Tibial nerve (tissue), 4 donors: ENCODE measurements at regions not wholly inside any gene's neighbourhood (a gene's known extent, or its start where the extent isn't known, plus 50 kb on each side); places are given as distances from the start of the nearest gene placed in this dataset.

Experiments used
- CTCF ChIP-seq, 5 experiments: fragments of 200-600 bp in 3 of 5; fragments of 450-650 bp in 2 of 5; sonication (generic) in 3 of 5; IDR thresholded peaks; one replicate each; pipeline ENCODE4 v1.5.1; 2016 to 2019; ENCODE audit warnings: antibody characterized with exemption in 5 of 5, mild to moderate bottlenecking in 3 of 5, moderate library complexity in 2 of 5
- EP300 ChIP-seq, 2 donors: sonication (generic); formaldehyde crosslinking; IDR thresholded peaks; one replicate each; pipeline ENCODE4 v1.6.1; 2017; ENCODE audit warnings: antibody characterized with exemption in 2 of 2, mild to moderate bottlenecking in 1 of 2
- POLR2A ChIP-seq, 2 donors: fragments of 450-650 bp; IDR thresholded peaks; one replicate each; pipeline ENCODE4 v1.6.1; 2017; ENCODE audit warnings: antibody characterized with exemption in 2 of 2, mild to moderate bottlenecking in 2 of 2, moderate library complexity in 2 of 2

- no peak for TF ChIP-seq CTCF (IDR thresholded peaks at IDR 0.05)
- no peak for TF ChIP-seq POLR2A (IDR thresholded peaks at IDR 0.05)
- TF ChIP-seq EP300 (IDR thresholded peaks at IDR 0.05), result no peak
These were observed 138.1 kb upstream of the RASGEF1B start for GRCh38 chr4:81609844-81610243.
